Urinary bladder (tissue), 3 donors: ENCODE measurements at regions not wholly inside any gene's neighbourhood (a gene's known extent, or its start where the extent isn't known, plus 50 kb on each side); places are given as distances from the start of the nearest gene placed in this dataset.
A peak's percentile ranks its signal among the peaks of the same experiment; 100 is the strongest.
"Not testable (repeated sequence)": the region's sequence is repeated elsewhere in the genome, so short reads cannot be mapped to it uniquely, and the experiment has no call there.

Source experiments
- DNase-seq: peaks from one replicate; pipeline ENCODE4 v3.0.0-alpha.2; 2015; ENCODE audit errors: extremely low spot score
- H3K27ac ChIP-seq: one replicate; pipeline ENCODE4 v1.5.1; 2013; ENCODE audit warnings: low read depth, mild to moderate bottlenecking, moderate library complexity
- H3K36me3 ChIP-seq: one replicate; pipeline ENCODE4 v1.6.1; 2013; ENCODE audit warnings: mild to moderate bottlenecking, moderate library complexity; ENCODE audit not compliant: insufficient read depth
- H3K4me1 ChIP-seq: one replicate; pipeline ENCODE4 v1.6.1; 2013; ENCODE audit warnings: mild to moderate bottlenecking, moderate library complexity; ENCODE audit not compliant: insufficient read depth
- H3K4me3 ChIP-seq: one replicate; pipeline ENCODE4 v1.5.1; 2013; ENCODE audit warnings: low read depth, low read length
- WGBS: extraction: QIAGEN DNeasy Blood & Tissue Kit; methylation state at CpG from one replicate; pipeline ENCODE4 v1.1.7; 2013; 5-methylcytosine and 5-hydroxymethylcytosine counted together
- donor health status: healthy with polysubstance abuse.
- donor health status: healthy.

DNA sequence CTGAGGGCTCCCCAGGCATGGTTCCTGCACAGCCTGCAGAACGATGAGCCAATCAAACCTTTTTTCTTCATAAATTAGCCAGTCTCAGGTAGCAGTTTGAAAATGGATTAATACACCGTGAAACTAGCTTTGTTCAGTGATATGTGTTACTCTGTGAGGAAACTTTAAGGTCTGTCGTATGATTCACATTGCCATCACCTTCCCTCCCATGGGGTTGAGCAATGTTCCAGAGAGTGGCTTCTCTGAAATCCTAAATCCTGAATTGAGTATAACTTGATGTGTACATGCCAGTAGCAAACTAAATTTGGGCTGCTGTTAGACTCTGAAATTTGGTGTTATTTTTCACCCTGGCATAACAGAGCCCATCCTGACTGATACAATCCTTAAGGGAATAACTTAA, 866.4 kb upstream of the C9orf72 start:
- WGBS: 84% methylated on average over 3 of the region's 3 CpGs
- Histone ChIP-seq H3K36me3 (no peaks in the 10 kb centered on the region), H3K4me3 (no peak overlapping the region), H3K4me1 (no peaks in the 10 kb centered on the region), H3K27ac (no peak overlapping the region)
- no peak for DNase-seq

GRCh38 chr9:28443461-28443860, 870.2 kb upstream of the C9orf72 start:
- no peak for DNase-seq
- 92% methylated on average over 4 of the region's 4 CpGs for WGBS

GRCh38 chr9:28444637-28445036, 871.4 kb upstream of the C9orf72 start:
- Histone ChIP-seq H3K4me3 (no peak overlapping the region), H3K36me3 (no peaks in the 10 kb centered on the region), H3K27ac (no peak overlapping the region), H3K4me1 (no peaks in the 10 kb centered on the region)
- WGBS: 97% methylated on average over 1 of the region's 1 CpG
- no peak for DNase-seq

More at GRCh38 chr9:28443461-28443860, 870.2 kb upstream of the C9orf72 start:
- Histone ChIP-seq H3K36me3 (no peaks in the 10 kb centered on the region), H3K4me3 (no peak overlapping the region), H3K4me1 (no peaks in the 10 kb centered on the region), H3K27ac (no peak overlapping the region)

- no peak for DNase-seq
- H3K4me3 ChIP-seq: no peak overlapping the region
- no peak overlapping the region for H3K27ac ChIP-seq
- no peaks in the 10 kb centered on the region for H3K36me3 ChIP-seq
- 81% methylated on average over 1 of the region's 1 CpG for WGBS
- H3K4me1 ChIP-seq: no peaks in the 10 kb centered on the region
Observed at GRCh38 chr9:28445211-28445610, 871.9 kb upstream of the C9orf72 start.

DNA sequence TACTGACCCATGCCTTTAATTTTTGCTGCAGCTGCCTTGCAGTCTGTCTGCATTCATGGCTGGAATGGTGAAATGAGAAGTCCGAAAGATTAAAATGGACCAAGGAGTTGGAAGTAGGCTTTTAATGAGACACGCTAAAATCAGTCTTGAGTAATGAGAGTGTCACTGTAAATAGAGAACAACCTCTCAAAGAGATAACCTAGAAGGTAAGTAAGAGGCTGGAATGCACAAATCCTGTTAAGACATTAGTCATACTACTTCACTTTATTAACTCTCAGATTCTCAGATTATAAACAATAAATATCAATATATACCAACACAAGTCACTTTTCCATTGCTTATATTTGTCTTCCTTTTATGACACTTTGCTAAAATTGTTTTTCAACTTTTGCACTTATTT, 880.6 kb upstream of the C9orf72 start:
- H3K27ac ChIP-seq: no peak overlapping the region
- no peak overlapping the region for H3K4me3 ChIP-seq
- H3K36me3 ChIP-seq: no peaks in the 10 kb centered on the region
- DNase-seq: no peak
- no peaks in the 10 kb centered on the region for H3K4me1 ChIP-seq
- WGBS: 95% methylated on average over 2 of the region's 2 CpGs

GRCh38 chr9:28456861-28457260, 883.6 kb upstream of the C9orf72 start:
- peak; percentile 3 for DNase-seq
- H3K36me3 ChIP-seq: no peaks in the 10 kb centered on the region
- H3K27ac ChIP-seq: no peak overlapping the region
- no peak overlapping the region for H3K4me3 ChIP-seq
- H3K4me1 ChIP-seq: no peaks in the 10 kb centered on the region

GRCh38 chr9:28464481-28465216, 891.4 kb upstream of the C9orf72 start:
- Histone ChIP-seq H3K27ac (no peak overlapping the region), H3K36me3 (peaks cover 2% of the 10 kb centered on the region), H3K4me3 (no peak overlapping the region), H3K4me1 (no peaks in the 10 kb centered on the region)
- WGBS: 89% methylated on average over 8 of the region's 8 CpGs
- no peak for DNase-seq

- H3K4me1 ChIP-seq: no peaks in the 10 kb centered on the region
- no peak for DNase-seq
- no peak overlapping the region for H3K4me3 ChIP-seq
- 70% methylated on average over 2 of the region's 2 CpGs for WGBS
- H3K27ac ChIP-seq: no peak overlapping the region
- H3K36me3 ChIP-seq: no peaks in the 10 kb centered on the region
Observed at GRCh38 chr9:28471261-28471660, 898.0 kb upstream of the C9orf72 start.

- DNase-seq: no peak
- WGBS: 87% methylated on average over 1 of the region's 1 CpG
- H3K4me1 ChIP-seq: no peaks in the 10 kb centered on the region
Observed at GRCh38 chr9:28487561-28487960, 914.3 kb upstream of the C9orf72 start.

DNA sequence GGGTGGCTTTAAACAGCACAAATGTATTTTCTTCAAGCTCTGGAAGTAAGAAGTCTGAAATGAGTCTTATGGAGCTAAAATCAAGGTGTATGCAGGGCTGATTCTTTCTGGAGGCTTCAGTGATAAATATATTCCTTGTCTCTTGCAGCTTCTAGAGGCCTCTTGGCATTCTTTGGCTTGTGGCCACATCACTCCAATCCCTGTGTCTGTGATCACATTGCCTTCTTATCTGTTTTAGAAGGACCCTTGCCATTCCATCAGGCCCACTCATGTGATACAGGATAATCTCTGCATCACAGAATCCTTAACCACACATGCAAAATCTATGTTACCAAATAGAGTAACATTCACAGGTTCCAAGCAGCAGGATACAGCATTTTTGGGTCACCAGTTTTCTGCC, 917.8 kb upstream of the C9orf72 start:
- DNase-seq: no peak
- no peak overlapping the region for H3K4me3 ChIP-seq
- no peak overlapping the region for H3K27ac ChIP-seq
- no peaks in the 10 kb centered on the region for H3K36me3 ChIP-seq
- H3K4me1 ChIP-seq: no peaks in the 10 kb centered on the region

More at GRCh38 chr9:28487561-28487960, 914.3 kb upstream of the C9orf72 start:
- Histone ChIP-seq H3K36me3 (no peaks in the 10 kb centered on the region), H3K4me3 (no peak overlapping the region), H3K27ac (no peak overlapping the region)

- DNase-seq, H3K4me1 ChIP-seq, H3K4me3 ChIP-seq, H3K36me3 ChIP-seq, H3K27ac ChIP-seq: not testable (repeated sequence)
- WGBS: 94% methylated on average over 10 of the region's 10 CpGs
Observed at GRCh38 chr9:28498168-28498567, 924.9 kb upstream of the C9orf72 start.

DNA sequence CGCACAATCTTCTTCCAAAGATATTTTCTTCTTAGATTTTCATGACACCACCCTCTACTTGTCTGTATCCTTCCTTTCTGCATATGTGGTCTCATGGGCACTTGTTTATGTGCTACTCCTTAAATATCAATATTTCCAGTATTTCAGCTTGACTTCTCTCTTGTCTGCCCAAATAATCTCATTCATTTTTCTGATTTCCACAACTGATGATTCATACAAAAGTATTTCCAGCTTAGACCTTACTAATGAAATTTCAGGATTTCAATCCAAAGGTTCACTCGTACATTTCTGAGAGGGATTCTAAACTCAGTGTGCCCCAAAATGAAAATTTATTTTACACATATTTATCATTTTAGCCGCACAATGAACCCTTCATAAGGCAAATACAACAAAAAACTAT, 928.9 kb upstream of the C9orf72 start:
- Histone ChIP-seq H3K4me3 (no peak overlapping the region), H3K36me3 (no peaks in the 10 kb centered on the region), H3K27ac (no peak overlapping the region), H3K4me1 (no peaks in the 10 kb centered on the region)
- no peak for DNase-seq
- 91% methylated on average over 3 of the region's 3 CpGs for WGBS

- no peak for DNase-seq
- H3K4me1 ChIP-seq: no peaks in the 10 kb centered on the region
- no peaks in the 10 kb centered on the region for H3K36me3 ChIP-seq
- 80% methylated on average over 2 of the region's 2 CpGs for whole genome bisulfite sequencing
- no peak overlapping the region for H3K4me3 ChIP-seq
- no peak overlapping the region for H3K27ac ChIP-seq
Observed at GRCh38 chr9:28502741-28503140, 929.5 kb upstream of the C9orf72 start.

GRCh38 chr9:28503573-28503972, 930.3 kb upstream of the C9orf72 start:
- Histone ChIP-seq H3K36me3 (no peaks in the 10 kb centered on the region), H3K27ac (no peak overlapping the region), H3K4me1 (no peaks in the 10 kb centered on the region), H3K4me3 (no peak overlapping the region)
- 74% methylated on average over 4 of the region's 4 CpGs for WGBS
- no peak for DNase-seq

GRCh38 chr9:28518439-28518838, 945.2 kb upstream of the C9orf72 start:
- H3K36me3 ChIP-seq: no peaks in the 10 kb centered on the region
- 70% methylated on average over 3 of the region's 3 CpGs for WGBS
- no peak overlapping the region for H3K4me3 ChIP-seq
- no peaks in the 10 kb centered on the region for H3K4me1 ChIP-seq
- no peak overlapping the region for H3K27ac ChIP-seq
- no peak for DNase-seq
